GM20431 (cell line): ENCODE measurements at regions not wholly inside any gene's neighbourhood (a gene's known extent, or its start where the extent isn't known, plus 50 kb on each side); places are given as distances from the start of the nearest gene placed in this dataset.

ENCODE experiments used
- in situ Hi-C: fragments of 300-500 bp; cut with MseI, MboI; formaldehyde crosslinking; loops from one replicate; pipeline ENCODE4 v1.15.0; 2020; ENCODE audit warnings: low sequenced_read_pairs; ENCODE audit not compliant: unreplicated experiment

GRCh38 chr5:166346726-166347374, 1944.6 kb upstream of the WWC1 start:
- in situ Hi-C loops = no loop called here

GRCh38 chr5:166349046-166349445, 1942.4 kb upstream of the WWC1 start:
- in situ Hi-C loops = no loop called here

GRCh38 chr5:166353580-166353979, 1937.9 kb upstream of the WWC1 start:
- in situ Hi-C loops = no loop called here

DNA sequence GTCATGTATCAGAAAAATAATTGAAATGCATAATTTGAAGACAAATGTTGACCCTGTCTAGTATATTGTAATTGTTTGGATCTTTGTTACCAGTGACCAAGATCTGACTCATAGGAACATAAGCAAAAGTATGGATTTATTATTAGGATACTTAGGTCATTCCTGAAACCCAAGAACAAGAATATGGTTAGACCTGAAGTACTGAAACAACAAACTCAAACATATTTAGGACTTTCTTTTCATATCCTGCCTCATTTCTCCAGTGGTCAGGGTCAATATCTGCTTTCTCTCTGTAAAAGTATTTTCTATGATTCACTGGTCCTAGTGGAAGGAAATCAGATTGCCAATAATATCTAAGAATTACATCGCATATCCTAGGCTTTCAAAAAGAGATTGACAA, 1937.1 kb upstream of the WWC1 start:
- in situ Hi-C loops = no loop called here

DNA sequence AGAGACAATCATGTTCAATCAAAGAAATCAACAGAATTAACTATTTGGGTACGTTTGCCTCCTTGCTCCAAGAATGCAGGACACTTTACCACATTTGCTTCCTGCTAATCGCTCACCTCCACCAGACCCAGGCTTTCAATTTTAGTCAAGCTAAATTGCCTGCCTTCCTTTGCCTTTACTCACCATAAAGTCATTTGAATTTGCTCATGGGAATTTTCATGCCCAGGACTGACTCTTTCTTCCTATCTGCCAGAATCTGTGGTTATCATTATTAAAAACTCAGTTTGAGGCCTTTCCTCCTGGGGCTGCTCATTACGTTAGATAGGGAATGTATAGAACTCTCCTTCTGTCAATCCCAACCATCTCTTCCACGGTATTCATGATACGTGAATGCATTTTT, 1935.3 kb upstream of the WWC1 start:
- in situ Hi-C loops = no loop called here

DNA sequence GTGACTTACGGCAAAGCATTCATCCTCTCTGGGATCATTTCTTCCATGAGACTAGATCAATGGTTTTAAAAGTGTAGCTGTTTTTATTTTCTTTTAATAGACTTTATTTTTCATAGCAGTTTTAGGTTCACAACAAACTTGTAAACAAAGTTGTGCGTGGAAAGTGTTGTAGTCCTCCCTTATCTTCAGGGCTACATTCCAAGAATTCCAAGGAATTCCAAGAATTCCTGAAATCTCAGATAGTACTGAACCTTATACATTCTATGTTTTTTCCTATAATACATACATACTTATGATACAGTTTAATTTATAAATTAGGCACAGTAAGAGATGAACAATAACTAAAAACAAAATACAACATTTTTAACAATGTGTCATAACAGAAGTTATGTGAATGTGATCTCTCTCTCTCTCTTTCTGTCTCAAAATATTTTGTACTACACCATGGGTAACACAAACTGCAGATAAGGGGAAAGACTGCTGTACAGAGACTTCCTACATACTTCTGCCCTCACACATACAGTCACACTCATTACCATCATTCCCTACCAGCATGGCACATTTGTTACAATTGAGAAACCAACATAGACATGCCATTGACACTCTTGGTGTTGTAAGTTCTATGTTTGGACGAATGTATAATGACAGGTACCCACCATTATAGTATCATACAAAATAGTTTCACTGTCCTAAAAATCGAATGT, 1933.2 kb upstream of the WWC1 start:
- in situ Hi-C loops = no loop called here

DNA sequence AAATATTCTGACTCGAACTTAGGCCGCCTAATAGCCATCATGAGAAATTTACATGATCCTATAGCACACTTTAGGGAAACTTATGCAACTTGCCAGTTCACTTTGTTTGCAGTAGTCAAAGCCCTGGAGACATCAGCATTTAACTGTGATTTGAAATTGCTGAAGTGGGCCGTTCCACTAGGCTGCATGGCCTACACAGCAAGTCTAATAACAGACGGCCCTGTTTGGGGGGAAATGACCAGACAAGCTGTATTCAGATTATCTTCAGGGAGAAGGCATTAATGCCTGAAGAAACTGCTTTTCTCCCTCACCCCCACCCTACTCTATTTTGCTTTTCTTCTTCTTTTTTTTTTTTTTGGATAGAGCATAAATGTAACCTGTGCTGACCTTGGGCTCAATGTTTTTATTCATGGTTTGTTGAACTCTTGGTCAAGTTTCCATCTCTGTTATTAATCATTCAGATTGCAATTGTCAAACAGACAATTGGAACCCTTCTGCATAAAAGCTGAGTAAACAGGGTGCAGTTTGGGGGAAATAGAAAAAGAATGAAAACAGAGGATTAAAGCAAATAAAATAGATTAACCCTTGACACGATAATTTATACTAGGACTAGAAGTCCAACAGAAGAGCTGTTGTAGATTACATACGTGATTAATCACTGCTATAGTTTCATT, 1928.2 kb upstream of the WWC1 start:
- in situ Hi-C loops = no loop called here

- in situ Hi-C loops = no loop called here
These were observed 1926.3 kb upstream of the WWC1 start for GRCh38 chr5:166365164-166365563.

DNA sequence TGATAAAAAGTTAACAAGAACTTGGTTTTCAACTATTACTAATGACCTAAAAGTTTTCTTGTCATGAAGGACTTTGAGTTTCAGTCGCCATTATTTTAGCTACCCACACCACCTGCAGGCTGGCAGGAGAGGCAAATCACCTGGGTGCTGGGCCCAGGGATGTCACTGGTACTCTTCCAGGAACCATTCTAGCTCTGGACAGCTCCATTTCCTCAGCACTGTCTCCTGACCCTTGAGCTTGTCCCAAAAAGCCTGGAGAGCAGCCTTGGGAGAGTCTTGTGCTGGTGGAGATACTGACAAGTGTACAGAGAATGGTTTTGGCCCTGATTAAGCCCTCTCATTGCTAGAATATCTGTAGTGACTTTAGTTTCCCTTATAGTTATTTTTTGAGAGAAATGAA, 1924.1 kb upstream of the WWC1 start:
- in situ Hi-C loops = no loop called here

DNA sequence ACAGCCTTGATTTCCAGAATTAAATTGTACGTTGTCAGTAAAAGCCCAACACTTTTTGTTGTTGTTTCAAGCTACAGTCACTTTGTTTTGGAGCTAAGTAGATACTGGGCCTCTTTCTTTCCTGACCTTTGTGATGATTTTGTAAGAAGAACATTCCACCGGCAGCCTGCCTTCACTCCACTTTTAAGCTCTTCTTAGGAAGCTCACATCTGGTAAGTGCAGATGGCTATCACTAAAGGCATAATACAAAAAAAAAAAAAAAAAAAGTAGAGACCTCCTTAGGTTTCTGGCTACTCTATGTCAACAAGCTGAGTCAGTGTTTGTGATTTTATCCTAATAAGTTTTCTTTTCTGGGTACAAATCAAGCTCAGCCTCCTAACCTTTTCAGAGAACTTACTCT, 1922.1 kb upstream of the WWC1 start:
- in situ Hi-C loops = no loop called here

GRCh38 chr5:166369807-166370206, 1921.6 kb upstream of the WWC1 start:
- in situ Hi-C loops = no loop called here

DNA sequence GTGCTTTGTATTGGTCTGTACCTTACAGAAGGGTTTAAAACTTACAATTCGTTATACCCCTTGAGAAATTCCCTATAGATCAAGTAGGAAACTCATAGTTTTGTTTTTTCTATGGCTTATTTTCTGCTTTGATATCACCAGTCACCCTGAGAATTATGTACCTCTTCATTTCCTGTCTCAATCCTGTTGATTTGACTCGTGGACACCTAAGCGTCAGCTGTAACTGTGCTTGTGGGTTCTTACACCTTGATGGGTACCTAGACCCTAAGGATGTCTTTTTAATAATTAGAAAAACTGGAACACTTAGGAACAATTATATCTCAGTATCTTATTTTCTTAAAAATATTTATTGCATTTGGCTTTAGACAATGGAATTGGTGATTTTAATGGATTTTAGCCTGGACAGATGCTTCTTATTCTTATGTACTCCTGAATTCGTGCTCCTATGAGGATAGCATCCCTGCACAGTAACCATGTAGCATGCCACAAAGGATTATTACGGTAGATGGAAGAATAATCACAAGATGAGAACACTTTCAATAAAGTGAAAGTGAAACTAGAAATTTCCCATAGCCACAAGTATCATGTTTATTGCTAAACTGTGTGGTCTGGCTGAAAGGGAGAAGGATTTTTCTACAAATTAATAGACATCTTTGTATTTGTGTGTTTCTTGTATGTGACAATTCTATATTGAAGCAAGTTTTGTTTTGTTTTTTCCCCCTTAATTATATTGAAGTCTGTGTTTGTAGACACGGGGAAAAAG, 1920.3 kb upstream of the WWC1 start:
- in situ Hi-C loops = no loop called here

DNA sequence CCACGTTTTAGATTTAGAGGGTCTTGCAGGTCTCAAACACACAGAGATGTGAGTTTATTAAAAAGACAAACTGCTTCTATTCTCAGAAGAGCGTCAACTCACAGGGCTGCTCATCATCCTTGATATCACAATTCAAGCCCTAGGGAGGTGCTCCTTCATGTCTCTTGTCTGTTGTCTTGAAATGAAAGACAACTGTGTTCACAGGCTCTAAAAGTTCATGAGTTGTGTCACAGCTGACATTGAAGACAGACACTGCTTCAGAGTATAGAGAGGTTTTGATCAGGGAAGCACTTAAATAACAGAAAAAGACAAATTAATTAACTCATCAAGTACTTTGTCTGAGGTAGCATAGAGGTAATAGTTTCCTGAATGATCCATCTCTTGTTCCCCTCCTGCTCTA, 1917.6 kb upstream of the WWC1 start:
- in situ Hi-C loops = no loop called here

GRCh38 chr5:166377756-166378155, 1913.7 kb upstream of the WWC1 start:
- in situ Hi-C loops = no loop called here

GRCh38 chr5:166379517-166379916, 1911.9 kb upstream of the WWC1 start:
- in situ Hi-C loops = no loop called here

DNA sequence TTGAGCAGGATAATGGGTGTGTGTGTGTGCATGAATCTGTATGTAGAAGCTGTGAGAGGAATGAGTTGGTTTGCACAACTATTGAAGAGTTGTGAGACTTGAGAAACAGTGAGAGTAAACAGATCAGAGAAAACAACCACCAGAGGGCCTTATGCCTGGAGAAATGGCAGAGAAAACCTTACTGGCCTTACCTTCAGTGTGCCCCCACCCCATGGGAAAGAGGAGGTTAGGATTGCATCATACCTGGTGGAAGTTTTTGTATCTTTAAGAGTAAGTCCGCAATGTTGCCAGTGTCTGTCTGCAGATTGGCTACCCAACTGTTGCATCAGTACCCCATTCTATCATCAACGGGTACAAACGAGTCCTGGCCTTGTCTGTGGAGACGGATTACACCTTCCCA, 1909.4 kb upstream of the WWC1 start:
- in situ Hi-C loops = no loop called here

DNA sequence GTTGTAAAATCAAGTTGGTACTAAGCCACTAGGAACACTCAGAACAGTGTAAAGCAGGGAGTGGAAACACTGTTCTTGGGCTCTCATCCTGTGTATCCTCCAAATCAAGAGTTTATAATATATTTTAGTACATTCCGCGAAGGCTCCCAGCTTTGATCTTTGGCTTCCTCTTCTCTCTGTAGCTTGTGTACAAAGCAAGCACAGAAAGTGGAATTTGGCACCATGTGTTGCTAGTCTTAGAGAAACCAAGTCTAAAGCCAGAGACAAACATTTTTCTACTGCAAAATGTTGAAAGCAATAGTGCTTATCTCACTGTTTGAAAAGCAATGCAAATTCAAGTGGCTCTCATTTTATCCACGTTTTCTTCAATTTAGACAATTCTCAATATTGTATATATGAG, 1893.3 kb upstream of the WWC1 start:
- in situ Hi-C loops = no loop called here

DNA sequence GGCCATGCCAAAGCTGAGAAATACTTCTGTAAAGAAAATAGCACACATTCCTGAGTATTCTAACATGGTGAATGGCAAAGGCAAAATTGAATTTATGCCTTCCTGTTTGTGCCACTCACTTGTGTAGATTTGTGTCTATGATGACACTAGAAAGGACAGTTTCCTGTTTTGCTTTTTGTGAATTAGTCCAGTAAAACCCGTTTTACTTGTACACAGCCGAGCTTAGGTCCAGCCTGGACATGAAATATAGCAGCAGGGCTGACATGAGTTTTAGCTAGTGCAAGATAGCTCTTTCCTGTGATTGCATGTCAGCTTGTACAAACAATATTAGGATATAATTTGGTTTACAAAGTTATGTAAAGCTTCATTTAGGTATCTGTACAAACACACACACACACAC, 1891.7 kb upstream of the WWC1 start:
- in situ Hi-C loops = no loop called here

GRCh38 chr5:166401391-166401790, 1890.1 kb upstream of the WWC1 start:
- in situ Hi-C loops = no loop called here

GRCh38 chr5:166412191-166412590, 1879.3 kb upstream of the WWC1 start:
- in situ Hi-C loops = no loop called here

DNA sequence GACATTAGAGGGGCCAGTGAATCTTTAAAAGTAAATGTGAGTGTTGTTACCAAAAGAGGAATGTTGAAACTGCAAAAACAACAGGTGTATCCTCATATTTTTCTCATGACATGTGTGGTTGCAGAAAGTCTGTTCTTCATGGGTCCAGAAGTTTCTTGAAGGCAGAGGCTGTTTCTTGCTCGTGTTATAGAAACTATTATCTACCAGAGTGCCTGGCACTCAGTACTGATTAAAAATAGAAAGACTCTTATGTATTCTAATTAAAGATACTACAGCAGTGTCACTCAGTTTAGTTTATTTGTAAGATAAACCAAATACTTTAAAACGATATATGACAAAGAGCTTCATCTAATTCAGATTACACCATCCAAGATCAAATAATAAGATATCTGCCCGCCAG, 1864.2 kb upstream of the WWC1 start:
- in situ Hi-C loops = no loop called here
